Stimulated activated CD4-positive, alpha-beta T cell treated with anti-CD3 and anti-CD28 coated beads, Interleukin-1b, Interleukin-23, amount 100 ng/mL, for 48 hours (primary cell): ENCODE measurements at regions not wholly inside any gene's neighbourhood (a gene's known extent, or its start where the extent isn't known, plus 50 kb on each side); places are given as distances from the start of the nearest gene placed in this dataset.

ENCODE experiments used
- DNase-seq: peaks from one replicate; pipeline ENCODE4 v3.0.0-alpha.2; 2020

DNA sequence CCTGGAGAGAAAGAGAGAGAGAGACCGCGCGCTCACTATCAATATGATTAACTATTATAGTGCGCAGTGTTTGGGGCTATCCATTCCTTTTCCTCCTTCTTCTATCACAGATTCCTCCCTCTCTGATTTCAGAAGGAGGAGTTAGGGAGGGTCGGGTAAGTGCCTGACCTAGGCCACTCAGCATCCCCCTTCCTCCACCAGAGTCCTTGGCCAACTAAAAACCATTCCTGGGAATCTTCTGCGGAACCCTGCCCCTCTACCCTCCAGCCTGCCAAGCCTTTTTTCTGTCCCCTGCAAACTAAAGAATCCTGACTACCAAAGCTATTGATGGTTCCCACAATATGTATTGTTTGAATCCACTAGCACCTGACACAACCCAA is 256.2 kb upstream of the NFE2L3 start:
- no peak for DNase-seq

- DNase-seq = no peak
Observed at GRCh38 chr7:25897261-25897782, 254.7 kb upstream of the NFE2L3 start.

GRCh38 chr7:25900245-25900644 is 251.8 kb upstream of the NFE2L3 start:
- DNase-seq = no peak

DNA sequence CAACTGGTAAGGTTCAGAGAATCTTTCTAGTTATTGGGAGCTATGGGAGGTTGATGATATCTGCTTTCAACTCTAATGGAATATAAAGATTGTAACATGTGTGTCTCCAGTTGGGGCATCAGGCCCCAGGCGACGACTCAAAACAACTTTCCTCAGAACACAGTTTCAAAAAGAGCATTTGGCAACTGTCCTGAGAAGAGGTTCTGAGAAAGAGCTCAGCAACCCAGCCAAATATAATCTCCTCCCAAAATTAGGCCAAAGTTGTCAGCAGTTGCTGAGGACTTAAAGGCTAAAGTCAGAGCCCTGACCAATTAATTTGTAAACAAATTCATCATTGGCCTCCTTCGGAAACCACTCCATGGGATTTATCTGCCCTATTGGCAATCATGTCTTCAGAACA is 251.1 kb upstream of the NFE2L3 start:
- DNase-seq = no peak

GRCh38 chr7:25901658-25902057 is 250.3 kb upstream of the NFE2L3 start:
- DNase-seq = no peak

DNA sequence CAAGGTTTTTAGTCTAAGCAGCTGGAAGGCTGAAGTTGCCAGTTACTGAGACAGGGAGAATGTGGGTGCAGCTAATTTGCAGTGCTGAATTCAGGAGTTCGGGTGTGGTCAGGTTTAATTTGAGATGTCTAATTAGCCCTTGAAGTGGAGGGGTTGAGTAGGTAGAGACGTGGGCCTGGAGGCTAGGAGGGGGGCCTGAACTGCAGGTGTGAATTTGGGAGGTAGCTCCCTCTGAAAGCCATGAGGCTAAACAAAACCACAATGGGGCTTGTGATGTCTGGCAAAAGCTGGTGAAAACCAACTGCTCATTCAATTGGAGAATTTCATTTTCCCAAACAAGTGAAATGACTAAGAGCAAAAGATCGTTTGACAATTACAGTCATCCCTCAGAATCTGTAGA is 246.0 kb upstream of the NFE2L3 start:
- no peak for DNase-seq

- DNase-seq = no peak
Observed at GRCh38 chr7:25906760-25907159, 245.2 kb upstream of the NFE2L3 start.

DNA sequence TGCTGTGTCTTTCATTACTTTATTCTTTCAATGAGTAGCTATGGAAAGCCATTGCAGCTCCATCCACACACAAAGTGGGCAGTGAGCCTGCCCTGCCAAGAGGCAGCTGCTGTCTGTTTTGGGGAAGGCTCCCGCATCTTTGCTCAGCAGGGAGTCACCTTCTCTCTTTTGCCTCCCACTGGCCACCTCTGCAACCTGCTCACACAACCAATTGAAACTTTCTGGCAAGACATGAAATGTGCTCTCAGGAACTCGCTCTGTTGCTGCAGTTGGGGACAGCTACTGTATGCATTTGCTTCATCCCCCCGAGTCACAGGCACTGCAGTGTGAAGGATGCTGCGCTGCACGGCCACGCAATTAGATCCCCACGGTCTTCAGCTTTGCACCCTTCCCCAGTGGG is 244.8 kb upstream of the NFE2L3 start:
- no peak for DNase-seq

- DNase-seq = no peak
Observed at GRCh38 chr7:25907731-25908130, 244.3 kb upstream of the NFE2L3 start.

- DNase-seq = no peak
Observed at GRCh38 chr7:25908154-25908949, 243.6 kb upstream of the NFE2L3 start.

- no peak for DNase-seq
Observed at GRCh38 chr7:25911738-25912607, 240.0 kb upstream of the NFE2L3 start.

- DNase-seq = no peak
Observed at GRCh38 chr7:25913598-25914224, 238.3 kb upstream of the NFE2L3 start.

- DNase-seq = no peak
Observed at GRCh38 chr7:25918731-25919130, 233.3 kb upstream of the NFE2L3 start.

- no peak for DNase-seq
Observed at GRCh38 chr7:25922296-25922695, 229.7 kb upstream of the NFE2L3 start.

- no peak for DNase-seq
Observed at GRCh38 chr7:25923741-25924460, 228.1 kb upstream of the NFE2L3 start.

GRCh38 chr7:25926009-25926408 is 226.0 kb upstream of the NFE2L3 start:
- DNase-seq = no peak

- DNase-seq = no peak
Observed at GRCh38 chr7:25926451-25926850, 225.5 kb upstream of the NFE2L3 start.

GRCh38 chr7:25926891-25927625 is 224.9 kb upstream of the NFE2L3 start:
- no peak for DNase-seq

- no peak for DNase-seq
Observed at GRCh38 chr7:25927626-25927978, 224.4 kb upstream of the NFE2L3 start.

DNA sequence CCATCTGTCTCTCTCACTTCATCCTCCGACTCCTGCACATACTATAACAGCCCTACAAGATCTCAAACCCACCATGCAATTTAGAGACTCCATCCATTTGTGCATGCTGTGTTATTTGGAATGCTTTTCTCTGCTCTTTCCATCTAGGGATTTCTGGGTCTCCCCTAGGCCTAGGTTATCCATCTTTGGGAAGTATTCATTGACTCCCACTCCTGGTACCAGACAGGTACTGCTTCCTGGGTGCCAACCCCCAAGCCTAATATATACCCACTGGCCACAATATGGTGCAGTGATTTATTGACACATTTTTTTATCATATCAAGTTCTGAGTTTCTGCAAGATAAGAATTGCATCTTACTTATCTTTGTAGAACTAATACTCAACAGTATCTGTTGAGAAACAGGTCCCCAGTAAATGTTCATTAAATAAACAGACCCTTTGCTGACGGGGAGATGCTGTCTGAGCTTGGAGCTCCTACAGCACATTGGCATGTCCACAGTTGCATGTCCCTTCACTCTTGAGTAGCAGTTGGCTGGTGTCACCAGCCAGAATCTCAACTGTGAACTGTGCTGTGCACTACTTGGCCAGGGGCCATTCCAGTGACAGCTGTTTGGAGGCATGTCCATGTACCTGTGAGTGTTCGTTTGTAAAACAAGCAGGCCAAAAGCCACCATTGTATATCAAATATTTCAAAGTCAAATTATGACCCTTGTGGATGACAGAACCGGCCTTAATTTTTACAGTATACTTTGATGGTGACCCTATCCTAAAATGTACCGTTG is 223.3 kb upstream of the NFE2L3 start:
- no peak for DNase-seq

GRCh38 chr7:25929448-25929847 is 222.6 kb upstream of the NFE2L3 start:
- no peak for DNase-seq
